ENCODE measurements at regions not wholly inside any gene's neighbourhood (a gene's known extent, or its start where the extent isn't known, plus 50 kb on each side); places are given as distances from the start of the nearest gene placed in this dataset.

DNA sequence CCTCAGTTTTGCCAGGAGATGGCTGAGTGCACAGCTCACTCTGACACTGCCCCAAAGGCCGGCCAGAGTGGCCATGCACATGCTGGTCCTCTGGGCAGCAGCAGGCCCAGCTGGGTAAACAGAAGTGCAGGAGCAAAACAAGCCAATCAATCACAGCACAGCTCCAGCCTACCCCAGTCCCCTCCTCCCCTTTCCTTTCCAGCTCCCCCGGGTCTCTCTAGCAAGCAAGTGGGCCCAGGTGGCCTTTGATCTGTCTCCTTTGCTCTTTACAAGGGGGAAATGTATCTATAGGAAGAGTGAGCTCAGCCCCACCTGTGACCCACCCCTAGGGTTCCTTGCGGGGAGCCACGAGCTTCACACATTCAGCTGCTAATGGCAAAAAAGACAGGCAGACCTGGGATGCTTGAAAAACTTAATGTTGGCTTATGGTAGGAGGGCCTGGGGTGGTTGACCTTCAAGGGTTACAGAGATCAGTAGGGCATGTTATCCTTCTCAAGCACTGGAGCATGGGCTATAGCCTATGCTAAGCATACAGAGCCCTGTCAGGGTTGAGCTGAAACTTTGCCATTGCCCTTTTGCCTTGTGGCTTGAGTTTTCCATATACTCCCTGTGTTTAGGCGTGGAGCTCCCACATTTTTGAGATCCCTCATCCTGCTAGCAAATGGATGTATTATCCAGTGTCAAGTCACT is 57.8 kb upstream of the PLAC1 start:
- no TSS peak for BruUV-seq (replicated peaks)
- ChIA-PET CTCF (interaction anchor here (0.5 kb wide), 1 partner anchor 93 kb away, joined by 3 read pairs; no protein-coding TSS in a partner anchor), POLR2A (interaction anchor here (0.8 kb wide), 1 partner anchor 57 kb away, joined by 3 read pairs; no protein-coding TSS in a partner anchor)
- intact Hi-C loops (cut with micrococcal nuclease): no loop called here
- Mint-ChIP-seq H3K27ac (ENCODE audit: low read depth, unreplicated experiment) (no peak overlapping the region), H3K9me3 (ENCODE audit: unreplicated experiment) (no peaks in the 10 kb centered on the region), H3K4me3 (ENCODE audit: unreplicated experiment) (no peak overlapping the region), H3K36me3 (ENCODE audit: insufficient read depth, unreplicated experiment) (no peaks in the 10 kb centered on the region), H3K27me3 (ENCODE audit: insufficient read depth, unreplicated experiment) (no peaks in the 10 kb centered on the region), H3K4me1 (ENCODE audit: insufficient read depth, unreplicated experiment) (peaks cover 10% of the 10 kb centered on the region)
- DNase-seq (ENCODE audit: unreplicated experiment): no peak
- TF ChIP-seq CTCF (IDR thresholded peaks at IDR 0.05; ENCODE audit: unreplicated experiment): no peak

- H3K27ac Mint-ChIP-seq (ENCODE audit: low read depth, unreplicated experiment): no peak overlapping the region
- ChIA-PET CTCF (interaction anchor here (1.0 kb wide), 1 partner anchor 201 kb away, joined by 3 read pairs; no protein-coding TSS in a partner anchor), POLR2A (no interaction called here)
- no peak overlapping the region for H3K4me3 Mint-ChIP-seq (ENCODE audit: unreplicated experiment)
- TF ChIP-seq CTCF (IDR thresholded peaks at IDR 0.05; ENCODE audit: unreplicated experiment): no peak
- no peaks in the 10 kb centered on the region for H3K27me3 Mint-ChIP-seq (ENCODE audit: insufficient read depth, unreplicated experiment)
- intact Hi-C loops (cut with micrococcal nuclease): no loop called here
- H3K4me1 Mint-ChIP-seq (ENCODE audit: insufficient read depth, unreplicated experiment): peaks cover 10% of the 10 kb centered on the region
- no peaks in the 10 kb centered on the region for H3K36me3 Mint-ChIP-seq (ENCODE audit: insufficient read depth, unreplicated experiment)
- no peak for DNase-seq (ENCODE audit: unreplicated experiment)
- BruUV-seq (replicated peaks): no TSS peak
- H3K9me3 Mint-ChIP-seq (ENCODE audit: unreplicated experiment): no peaks in the 10 kb centered on the region
Observed at GRCh38 chrX:134714633-134715110, 56.4 kb upstream of the PLAC1 start.

- intact Hi-C loops (cut with micrococcal nuclease): no loop called here
- CTCF ChIA-PET: no interaction called here
- no TSS peak for BruUV-seq (replicated peaks)
- TF ChIP-seq CTCF (IDR thresholded peaks at IDR 0.05; ENCODE audit: unreplicated experiment): no peak
- Mint-ChIP-seq H3K27me3 (ENCODE audit: insufficient read depth, unreplicated experiment) (no peaks in the 10 kb centered on the region), H3K4me1 (ENCODE audit: insufficient read depth, unreplicated experiment) (peaks cover 5% of the 10 kb centered on the region), H3K36me3 (ENCODE audit: insufficient read depth, unreplicated experiment) (no peaks in the 10 kb centered on the region), H3K27ac (ENCODE audit: low read depth, unreplicated experiment) (no peak overlapping the region), H3K4me3 (ENCODE audit: unreplicated experiment) (no peak overlapping the region), H3K9me3 (ENCODE audit: unreplicated experiment) (no peaks in the 10 kb centered on the region)
- no peak for DNase-seq (ENCODE audit: unreplicated experiment)
- POLR2A ChIA-PET: no interaction called here
Observed at GRCh38 chrX:134713618-134714107, 55.4 kb upstream of the PLAC1 start.

DNA sequence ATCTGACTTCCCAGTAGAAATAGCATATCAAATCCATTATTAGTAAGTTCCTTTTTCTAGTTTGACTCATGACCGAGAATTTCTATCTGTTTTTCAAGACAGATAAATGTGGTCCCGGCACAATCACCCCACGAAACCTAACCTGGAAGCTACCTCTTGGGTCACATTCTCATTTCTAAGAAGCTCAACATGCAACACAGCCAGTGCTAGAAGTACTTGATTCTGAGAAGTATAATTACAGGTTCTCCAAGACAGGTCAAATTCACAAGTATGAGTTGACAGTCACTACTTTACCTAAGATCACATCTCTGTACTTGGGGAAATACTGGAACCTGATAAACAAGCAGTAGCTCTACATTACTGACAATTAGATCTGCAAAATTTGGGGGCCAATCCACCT is 54.0 kb upstream of the PLAC1 start:
- BruUV-seq (replicated peaks): no TSS peak
- POLR2A ChIA-PET: no interaction called here
- H3K4me3 Mint-ChIP-seq (ENCODE audit: unreplicated experiment): no peak overlapping the region
- H3K36me3 Mint-ChIP-seq (ENCODE audit: insufficient read depth, unreplicated experiment): no peaks in the 10 kb centered on the region
- DNase-seq (ENCODE audit: unreplicated experiment): no peak
- intact Hi-C loops (cut with micrococcal nuclease): no loop called here
- no peaks in the 10 kb centered on the region for H3K4me1 Mint-ChIP-seq (ENCODE audit: insufficient read depth, unreplicated experiment)
- CTCF ChIA-PET: interaction anchor here (0.7 kb wide), 1 partner anchor 124 kb away, joined by 3 read pairs; no protein-coding TSS in a partner anchor
- no peaks in the 10 kb centered on the region for H3K9me3 Mint-ChIP-seq (ENCODE audit: unreplicated experiment)
- H3K27me3 Mint-ChIP-seq (ENCODE audit: insufficient read depth, unreplicated experiment): no peaks in the 10 kb centered on the region
- H3K27ac Mint-ChIP-seq (ENCODE audit: low read depth, unreplicated experiment): no peak overlapping the region
- TF ChIP-seq CTCF (IDR thresholded peaks at IDR 0.05; ENCODE audit: unreplicated experiment): no peak

Data from MCF 10A (cell line).